ENCODE measurements at regions not wholly inside any gene's neighbourhood (a gene's known extent, or its start where the extent isn't known, plus 50 kb on each side); places are given as distances from the start of the nearest gene placed in this dataset.

DNA sequence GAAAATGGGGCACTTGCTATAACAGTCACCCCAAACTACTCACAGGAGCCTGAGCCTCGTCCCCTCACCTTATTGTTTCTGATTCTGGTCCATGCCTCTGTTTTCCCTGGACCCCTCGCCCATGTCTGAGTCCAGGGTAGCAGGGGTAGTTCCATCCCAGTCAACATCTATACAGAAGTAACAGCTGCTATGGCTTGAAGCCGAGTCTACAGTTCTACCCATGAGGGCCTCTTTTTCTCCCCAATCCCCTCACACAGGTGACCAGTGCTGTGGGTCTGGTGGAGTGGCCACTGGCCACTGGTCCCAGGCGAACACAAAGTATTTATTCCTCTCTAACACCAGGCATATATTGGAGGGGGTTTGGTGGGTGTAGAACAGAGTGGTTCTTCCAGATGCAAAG, 116.4 kb downstream of the ZNF280B start:
- DNase-seq (ENCODE audit: low read depth in 2 of 3, low spot score in 2 of 3): no peak

DNA sequence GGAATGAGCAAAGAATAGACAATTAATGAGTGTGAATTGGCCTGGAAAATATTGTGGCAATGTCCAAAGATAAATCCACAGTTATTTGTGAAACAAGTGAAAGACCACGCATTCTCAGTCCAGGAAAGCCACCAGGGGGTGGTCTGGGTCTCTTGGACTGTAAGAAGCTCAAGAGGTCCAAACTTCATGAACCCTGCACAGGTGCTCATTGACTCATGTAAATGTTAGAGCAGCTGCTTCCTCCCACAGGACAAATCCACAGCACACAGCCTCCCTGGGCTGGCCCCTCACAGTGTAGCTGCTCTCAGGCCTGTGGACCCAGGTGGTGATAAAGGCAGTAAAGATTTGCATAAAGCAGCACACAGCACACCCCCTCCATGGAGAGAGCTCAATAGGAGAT, 114.0 kb downstream of the ZNF280B start:
- DNase-seq (ENCODE audit: low read depth in 2 of 3, low spot score in 2 of 3): no peak

DNA sequence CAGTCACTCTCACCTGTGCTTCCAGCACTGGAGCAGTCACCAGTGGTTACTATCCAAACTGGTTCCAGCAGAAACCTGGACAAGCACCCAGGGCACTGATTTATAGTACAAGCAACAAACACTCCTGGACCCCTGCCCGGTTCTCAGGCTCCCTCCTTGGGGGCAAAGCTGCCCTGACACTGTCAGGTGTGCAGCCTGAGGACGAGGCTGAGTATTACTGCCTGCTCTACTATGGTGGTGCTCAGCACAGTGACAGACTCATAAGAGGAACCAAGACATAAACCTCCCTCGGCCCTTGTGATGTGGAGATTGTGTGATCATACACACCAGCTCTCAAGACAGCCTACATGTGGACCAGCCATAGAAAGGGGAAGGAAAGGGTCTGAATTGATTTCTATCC, 113.3 kb downstream of the ZNF280B start:
- DNase-seq (ENCODE audit: low read depth in 2 of 3, low spot score in 2 of 3): no peak

DNA sequence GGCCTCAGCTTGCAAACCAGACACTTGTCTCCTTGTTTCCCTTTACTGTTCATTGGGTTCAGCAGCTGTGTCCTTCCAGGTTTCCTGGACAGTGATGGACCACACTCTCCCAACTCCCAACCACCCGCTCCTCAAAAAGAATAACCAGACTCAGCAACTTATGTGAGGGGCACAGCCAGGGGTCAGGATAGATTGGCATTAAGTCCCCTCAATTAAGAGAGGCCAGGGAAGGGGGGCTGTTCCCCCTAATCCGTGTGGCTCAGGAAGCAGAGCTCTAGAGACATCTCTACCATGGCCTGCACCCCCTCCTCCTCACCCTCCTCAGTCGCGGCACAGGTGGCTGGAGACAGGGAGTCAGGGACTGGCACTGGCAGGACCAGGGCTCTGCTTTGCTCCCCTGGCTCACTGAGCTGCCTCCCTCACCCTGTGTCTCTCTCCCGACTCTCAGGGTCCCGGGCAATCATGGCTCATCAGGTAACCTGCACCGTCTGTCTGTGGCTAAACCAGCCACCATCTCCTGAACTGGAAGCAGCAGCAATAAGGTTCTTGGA, 111.7 kb downstream of the ZNF280B start:
- DNase-seq (ENCODE audit: low read depth in 2 of 3, low spot score in 2 of 3): no peak

DNA sequence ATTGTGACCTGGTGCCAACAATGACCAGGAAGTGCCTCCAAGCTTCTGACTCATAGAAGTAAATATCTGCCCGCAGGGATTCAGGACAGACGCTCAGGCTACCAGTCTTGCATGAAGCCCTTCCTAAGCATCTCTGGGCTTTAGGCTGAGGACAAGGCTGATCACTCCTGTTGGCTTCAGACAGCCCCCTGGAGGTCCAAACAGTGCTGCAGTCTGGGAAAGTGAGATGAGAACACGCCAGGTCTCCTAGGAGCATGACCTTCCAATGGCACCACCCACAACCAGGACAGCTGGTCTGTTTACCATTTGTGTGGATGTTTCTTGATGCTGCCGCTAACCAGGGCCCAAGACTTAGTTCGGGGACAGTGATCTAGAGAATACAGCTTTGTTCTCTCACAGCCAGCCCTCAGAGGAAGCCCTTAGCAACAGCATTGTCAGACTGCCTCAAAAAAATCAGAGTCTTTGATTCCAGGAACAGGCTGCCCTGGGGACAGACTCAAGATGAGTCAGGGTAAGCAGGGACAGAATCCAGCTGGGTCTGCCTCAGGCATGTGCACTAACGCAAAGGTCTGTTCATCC, 111.2 kb downstream of the ZNF280B start:
- DNase-seq (ENCODE audit: low read depth in 2 of 3, low spot score in 2 of 3): no peak

DNA sequence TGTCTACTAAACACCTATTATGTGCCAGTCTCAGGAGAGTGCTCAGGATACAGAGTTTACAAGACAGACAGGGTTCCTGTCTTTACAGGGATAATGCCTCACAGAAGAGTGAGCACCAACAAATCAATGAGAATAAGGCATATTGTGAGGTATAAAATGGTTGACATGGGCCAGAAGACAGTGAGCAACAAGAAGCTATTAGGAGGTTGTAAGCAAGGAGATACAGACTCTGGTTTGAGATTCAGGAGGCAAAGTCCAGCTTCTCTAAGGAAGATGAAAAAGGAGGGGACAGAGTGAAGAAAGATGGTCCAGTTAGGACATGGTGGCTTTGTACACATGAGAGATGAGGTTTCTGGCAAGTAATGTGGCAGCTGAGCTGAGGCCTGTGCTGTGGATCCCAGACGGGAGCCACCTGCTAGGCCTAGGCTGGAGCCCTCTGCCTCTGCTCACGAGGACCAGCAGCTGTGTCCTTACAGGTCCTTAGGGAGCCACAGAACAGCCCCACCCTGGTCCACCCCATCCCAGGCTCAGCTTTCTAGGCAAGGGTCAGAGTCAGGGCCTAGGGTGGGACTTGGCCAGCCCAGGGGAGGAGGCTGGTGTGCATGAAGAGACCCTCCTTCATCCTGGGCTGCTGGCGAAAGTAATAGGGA, 110.5 kb downstream of the ZNF280B start:
- DNase-seq (ENCODE audit: low read depth in 2 of 3, low spot score in 2 of 3): no peak

DNA sequence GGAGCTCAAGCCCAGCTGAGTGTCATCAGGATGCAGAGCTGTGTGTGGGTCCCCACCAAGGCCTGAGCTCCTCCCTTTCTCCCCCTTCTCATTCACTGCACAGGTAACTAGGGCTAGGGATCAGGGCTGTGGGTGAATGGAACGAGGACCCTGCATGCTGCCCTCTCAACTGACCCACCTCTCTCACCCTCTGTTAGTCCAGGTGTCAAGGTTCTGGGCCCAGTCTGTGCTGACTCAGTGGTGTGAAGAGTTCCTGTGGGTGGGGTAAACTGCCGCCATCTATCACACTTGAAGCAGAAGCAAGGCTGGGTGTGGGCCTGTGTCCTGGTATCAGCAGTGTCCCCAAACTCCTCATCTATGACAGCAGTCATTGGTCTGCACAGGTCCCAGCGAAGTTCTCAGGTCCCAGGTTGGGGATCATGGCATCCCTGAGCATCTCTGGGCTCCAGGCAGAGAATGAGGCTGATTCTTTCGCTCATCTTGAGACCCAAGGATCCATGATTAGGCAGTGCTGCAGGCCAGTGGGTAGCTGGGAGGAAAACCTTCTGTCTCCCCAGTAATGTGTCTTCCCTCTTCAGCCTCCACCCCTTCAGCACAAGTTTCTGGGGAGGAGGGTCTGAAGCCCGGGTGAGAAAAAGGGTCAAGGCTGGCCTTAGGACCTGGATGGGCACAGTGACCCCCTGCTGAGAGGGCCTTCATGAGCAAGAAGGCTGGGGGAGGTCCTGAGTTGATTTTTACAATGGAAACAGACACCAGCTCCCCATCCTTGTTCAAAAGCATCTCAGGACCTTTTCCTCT, 109.8 kb downstream of the ZNF280B start:
- DNase-seq (ENCODE audit: low read depth in 2 of 3, low spot score in 2 of 3): no peak

DNA sequence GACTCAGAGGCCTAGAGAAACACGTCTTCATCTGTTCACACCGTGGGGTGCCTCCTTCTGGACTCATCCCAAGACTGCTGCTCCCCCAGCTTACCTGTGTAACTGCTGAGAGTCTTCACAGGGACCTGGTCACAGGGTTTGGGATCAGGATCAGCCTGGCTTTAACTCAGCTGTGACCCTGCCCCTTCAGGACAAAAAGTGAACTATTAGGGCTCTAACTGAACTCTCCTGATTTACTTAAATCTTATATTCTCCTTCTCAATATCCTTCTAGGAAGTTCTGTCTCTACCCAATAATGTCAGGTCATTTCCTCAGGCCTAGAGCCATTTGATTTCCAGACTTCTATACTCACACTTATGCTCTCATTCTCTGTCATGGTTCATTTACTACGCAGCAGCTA, 108.4 kb downstream of the ZNF280B start:
- DNase-seq (ENCODE audit: low read depth in 2 of 3, low spot score in 2 of 3): no peak

DNA sequence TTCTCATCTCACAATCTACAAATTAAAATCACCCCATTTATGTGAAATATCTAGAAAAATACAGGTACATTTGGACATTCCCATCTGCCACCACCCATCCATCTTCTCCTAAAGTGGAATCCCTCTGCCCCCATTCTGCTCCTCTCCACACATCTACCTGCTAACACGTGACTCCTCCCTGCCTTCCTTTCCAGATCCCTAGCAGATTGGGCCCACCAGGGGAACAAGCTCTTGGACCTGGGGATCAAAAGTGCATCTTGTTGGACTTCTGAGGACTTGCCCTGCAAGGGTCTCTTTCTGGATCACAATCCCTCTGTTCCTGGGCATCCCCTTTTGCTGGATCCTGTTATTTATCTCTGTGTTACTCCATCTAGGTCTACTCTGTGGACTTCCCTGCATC, 107.6 kb downstream of the ZNF280B start:
- no peak for DNase-seq (ENCODE audit: low read depth in 2 of 3, low spot score in 2 of 3)

DNA sequence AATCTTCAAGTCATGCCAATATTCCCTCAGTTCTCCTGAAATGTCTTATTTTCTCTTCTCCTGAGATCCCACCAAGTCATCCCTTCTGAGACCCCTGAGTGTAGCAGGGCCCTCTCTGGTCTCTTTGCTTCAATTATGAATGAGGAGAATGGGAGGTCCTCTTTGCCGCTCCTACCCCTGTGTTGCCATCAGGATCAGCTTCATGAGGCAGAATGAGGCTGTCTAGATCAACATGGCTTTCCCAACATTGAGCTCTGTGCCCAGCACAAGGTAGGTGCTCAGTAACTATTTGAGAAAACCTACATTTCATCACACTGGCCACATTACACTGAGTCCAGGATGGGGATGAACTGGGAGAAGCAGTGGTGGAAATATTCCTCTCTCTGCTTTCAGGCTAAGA, 107.2 kb downstream of the ZNF280B start:
- DNase-seq (ENCODE audit: low read depth in 2 of 3, low spot score in 2 of 3): no peak

DNA sequence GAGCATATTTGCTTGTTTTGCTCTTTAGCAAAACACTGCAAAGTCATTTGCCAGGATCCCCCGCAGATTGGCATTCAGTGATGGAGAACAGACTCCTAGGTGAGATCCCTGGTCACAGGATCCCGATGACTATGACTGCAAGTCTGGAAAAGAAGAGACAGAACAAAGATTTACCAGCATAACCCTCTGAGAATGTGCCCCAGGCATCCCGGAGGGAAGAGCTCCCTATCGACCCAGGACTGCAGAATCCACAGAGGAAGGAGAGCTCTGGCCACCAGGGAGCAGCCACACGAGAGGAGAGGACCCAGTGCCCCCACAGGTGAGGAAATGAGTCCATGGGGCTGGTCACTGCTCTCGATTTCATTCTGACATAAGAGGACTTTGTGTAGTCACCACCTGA, 105.2 kb downstream of the ZNF280B start:
- DNase-seq (ENCODE audit: low read depth in 2 of 3, low spot score in 2 of 3): no peak

DNA sequence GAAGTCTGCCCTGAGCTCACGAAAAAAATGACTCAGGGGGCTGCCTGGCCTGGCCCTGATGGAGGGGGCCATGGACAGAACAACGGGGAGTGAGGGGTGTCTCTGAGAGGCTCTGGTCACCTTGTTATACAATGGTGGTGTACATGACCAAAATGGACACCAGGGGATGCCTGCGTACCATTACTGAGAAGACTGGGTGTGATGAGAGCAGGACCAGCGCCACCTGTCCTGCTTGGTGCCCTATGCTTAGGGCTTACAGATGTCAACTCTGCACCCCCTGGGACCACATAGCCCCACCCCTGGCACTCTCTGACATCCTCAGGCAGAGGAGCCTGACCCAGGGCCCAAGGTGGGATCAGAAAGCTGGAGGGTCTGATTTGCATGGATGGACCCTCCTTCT, 104.8 kb downstream of the ZNF280B start:
- no peak for DNase-seq (ENCODE audit: low read depth in 2 of 3, low spot score in 2 of 3)

DNA sequence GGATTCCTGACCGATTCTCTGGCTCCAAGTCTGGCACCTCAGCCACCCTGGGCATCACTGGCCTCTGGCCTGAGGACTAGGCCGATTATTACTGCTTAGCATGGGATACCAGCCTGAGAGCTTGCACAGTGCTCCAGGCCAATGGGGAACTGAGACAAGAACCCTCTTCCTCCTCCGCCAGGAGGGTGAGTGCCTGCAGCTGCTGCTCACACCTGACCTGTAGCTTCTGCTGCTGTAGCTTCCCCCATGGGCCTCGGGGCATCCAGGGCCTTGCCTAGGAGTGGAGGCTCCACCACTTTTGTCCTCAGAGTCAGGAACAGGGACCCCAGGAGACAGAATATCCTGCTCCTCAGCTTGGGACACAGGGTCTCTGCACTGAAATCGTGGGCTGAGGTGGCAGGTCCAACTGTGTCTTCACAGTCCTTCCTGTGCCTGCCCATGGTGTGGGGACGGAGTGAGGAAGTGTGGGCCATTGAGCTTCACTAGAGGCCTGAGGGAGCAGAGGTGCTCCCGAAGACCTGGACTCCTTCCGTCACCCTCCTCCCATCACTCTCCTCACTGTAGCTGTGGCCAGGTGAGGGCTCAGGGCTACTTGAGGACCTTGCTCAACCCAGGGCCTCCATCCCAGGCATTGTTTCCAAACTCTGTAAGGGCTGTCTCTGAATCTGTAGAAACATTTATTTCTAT, 103.8 kb downstream of the ZNF280B start:
- no peak for DNase-seq (ENCODE audit: low read depth in 2 of 3, low spot score in 2 of 3)

DNA sequence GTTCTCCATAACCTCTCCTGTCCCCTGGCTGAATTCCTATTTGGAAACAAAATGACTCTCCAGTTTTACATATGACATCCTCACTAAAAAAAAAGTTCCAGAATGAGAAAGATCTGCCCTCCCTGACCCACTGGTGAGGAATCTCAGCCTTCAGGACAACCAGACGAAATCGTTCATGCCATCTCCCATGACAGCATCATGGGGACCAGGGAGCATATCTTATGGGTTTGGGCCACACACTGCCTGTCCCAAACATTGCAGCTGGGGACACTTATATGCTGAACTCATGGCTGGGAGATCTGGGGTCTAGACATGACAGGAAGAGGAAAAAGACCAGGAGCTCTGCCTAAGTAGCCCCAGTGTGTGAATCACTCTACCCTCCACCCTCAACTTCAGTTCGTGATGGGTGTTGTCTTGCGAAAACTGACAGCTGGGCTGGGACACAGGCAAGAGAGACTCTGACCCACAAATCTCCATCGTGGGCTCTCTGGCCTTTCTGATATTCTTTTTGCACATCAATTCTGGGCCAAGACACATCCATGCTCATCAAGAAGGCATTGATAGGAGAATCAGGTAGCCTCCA, 102.0 kb downstream of the ZNF280B start:
- DNase-seq (ENCODE audit: low read depth in 2 of 3, low spot score in 2 of 3): no peak

DNA sequence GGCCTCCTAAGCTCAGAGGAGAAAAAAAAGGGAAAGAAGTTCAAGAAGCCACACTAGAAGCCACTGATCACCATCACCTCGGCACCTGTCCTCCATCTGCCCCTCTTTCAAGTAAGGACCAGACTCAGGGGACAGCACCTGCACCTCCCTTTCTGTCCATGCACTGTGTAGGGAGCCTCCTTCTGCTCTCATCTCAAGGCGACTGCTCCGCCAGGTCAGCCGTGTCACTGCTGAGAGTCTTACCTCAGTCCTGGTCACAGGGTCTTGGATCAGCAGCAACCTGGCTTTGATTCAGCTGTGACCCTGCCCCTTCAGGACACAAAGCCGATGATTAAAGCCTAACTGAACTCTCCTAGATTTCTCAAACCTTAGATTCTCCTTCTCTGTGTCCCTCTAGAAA, 101.5 kb downstream of the ZNF280B start:
- no peak for DNase-seq (ENCODE audit: low read depth in 2 of 3, low spot score in 2 of 3)

DNA sequence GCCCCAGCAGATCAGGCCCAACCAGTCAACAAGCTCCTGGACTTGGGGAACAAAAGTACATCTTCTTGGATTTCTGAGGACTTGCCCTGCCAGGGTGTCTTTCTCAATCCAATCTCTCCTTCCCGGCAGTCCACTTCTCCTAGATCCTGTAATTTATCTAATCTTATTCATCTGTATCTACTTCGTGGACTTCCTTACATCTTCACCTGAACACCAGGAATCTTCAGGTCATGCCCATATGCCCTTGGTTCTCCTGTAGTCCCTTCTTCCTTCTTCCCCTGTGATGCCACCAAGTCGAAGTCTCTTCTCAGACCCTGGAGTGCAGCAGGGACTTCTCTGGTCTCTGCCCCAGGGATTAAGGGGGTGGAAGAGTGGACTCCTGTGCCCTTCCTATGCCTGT, 100.3 kb downstream of the ZNF280B start:
- no peak for DNase-seq (ENCODE audit: low read depth in 2 of 3, low spot score in 2 of 3)

DNA sequence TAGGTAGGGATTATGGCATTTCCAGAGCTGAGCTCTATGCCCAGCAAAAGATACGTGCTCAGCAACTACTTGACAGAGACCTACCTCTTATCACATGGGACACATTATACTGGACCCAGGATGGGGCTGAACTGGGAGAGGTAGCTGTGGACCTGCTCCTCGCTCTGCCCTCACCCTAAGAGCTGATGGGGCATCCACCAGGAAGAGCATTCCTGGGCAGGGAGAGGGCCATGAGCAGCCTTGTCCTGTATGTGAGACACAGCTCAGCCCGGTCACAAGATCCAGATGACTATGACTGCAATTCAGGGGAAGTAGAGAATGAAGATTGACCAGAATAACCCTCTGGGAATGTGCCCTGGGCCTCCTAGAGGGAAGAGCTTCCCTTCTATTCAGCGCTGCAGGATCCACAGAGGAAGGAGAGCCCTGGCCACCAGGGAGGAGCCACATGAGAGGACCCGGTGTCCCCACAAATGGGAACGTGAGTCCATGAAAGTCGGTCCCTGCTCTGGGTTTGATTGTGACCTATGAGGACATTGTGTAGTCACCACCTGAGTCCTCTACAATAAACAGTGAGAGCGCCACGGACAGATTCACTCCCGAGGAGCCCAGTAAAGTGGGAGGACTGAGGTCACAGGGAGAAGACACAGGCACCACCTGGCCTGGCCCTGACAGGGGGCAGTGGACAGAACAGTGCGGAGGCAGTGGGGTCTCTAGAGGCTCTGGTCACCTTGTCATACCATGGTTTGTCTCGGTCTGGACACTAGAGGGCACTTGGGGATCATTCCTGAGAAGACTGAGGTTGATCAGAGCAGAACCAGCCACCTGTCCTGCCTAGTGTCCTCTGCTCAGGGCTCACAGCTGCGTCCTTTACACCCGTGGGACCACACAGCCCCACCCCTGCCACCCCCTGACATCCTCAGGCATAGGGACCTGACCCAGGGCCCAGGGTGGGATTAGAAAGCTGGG, 99.5 kb downstream of the ZNF280B start:
- no peak for DNase-seq (ENCODE audit: low read depth in 2 of 3, low spot score in 2 of 3)

DNA sequence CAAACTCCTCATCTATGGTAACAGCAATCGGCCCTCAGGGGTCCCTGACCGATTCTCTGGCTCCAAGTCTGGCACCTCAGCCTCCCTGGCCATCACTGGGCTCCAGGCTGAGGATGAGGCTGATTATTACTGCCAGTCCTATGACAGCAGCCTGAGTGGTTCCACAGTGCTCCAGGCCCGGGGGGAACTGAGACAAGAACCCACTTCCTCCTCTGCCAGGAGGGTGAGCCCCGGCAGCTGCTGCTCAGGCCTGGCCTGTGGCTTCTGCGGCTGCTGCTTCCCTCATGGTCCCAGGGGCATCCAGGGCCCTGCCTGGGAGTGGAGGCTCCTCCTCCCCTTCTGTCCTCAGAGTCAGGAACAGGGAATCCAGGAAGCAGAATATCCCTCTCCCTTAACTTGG, 98.4 kb downstream of the ZNF280B start:
- no peak for DNase-seq (ENCODE audit: low read depth in 2 of 3, low spot score in 2 of 3)

DNA sequence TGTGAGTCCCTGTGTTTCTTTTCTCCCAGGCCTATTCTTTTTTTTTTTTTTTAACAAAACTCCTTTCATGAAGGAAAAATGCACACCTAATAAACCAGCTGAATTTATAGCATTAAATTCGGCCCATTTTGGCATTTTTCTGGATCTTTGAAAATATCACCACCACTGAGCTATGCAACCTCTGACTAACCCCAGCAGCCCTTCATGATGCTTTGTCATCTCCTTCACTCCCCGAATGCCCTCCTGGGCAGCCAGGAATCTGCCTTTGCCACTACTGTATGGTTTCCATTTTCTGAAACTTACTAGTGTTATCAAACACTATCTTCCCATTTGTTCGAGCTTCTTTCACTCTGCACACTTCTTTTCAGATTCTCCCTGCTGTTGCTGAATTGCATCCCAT, 97.9 kb downstream of the ZNF280B start:
- DNase-seq (ENCODE audit: low read depth in 2 of 3, low spot score in 2 of 3): no peak

DNA sequence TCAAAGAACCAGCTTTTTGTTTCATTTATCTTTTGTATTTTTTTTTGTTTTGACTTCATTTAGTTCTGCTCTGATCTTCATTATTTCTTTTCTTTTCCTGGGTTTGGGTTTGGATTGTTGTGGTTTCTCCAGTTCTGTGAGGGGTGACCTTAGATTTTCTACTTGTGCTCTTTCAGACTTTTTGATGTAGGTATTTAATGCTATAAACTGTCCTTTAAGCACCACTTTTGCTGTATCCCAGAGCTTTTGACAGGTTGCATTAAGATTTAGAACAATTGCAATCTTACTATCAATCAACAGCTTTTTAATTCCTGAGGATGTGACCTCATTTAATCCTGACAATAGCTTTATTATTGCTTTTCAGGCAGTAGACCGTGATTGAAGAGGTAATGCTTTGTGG, 94.3 kb downstream of the ZNF280B start:
- DNase-seq (ENCODE audit: low read depth in 2 of 3, low spot score in 2 of 3): no peak
